GM18507 (cell line): ENCODE measurements at regions not wholly inside any gene's neighbourhood (a gene's known extent, or its start where the extent isn't known, plus 50 kb on each side); places are given as distances from the start of the nearest gene placed in this dataset.

ENCODE experiments used
- DNase-seq: peaks from one replicate; pipeline ENCODE4 v3.0.0; 2011; ENCODE audit warnings: low read depth; ENCODE audit not compliant: insufficient read length; ENCODE audit errors: extremely low spot score
- FAIRE-seq: peaks from 2 replicates; lab custom pipeline; 2011; peaks lifted over from hg19 to GRCh38; lab: Jason Lieb, UNC

DNA sequence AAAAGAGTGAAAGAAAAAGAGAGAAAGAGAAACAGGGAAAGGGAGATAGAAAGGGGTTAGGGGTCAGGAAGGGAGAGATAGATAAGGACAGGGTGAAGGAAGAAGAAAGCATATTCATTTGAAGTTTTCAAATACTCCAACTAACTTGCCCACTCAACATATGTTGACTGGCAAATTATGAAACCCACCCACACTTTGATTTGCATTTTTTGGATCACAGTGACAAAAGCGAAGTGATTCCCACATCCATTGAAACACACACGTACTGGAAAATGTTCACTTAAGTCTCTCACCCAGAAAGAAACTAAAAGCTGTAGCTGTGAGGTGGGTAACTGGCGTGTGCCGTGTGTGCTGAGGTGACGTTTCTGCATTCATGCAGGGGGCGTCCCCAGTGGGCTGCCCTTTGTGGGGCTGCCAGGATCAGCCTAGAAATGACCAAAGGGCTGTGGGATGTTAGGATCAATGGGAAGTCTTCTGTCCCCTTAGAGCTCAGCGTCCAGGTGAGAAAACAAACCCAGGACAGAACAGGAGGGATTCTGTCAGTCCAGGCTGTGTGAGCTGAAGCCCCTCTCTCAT, 134.9 kb upstream of the ADARB2 start:
- no peak for DNase-seq

DNA sequence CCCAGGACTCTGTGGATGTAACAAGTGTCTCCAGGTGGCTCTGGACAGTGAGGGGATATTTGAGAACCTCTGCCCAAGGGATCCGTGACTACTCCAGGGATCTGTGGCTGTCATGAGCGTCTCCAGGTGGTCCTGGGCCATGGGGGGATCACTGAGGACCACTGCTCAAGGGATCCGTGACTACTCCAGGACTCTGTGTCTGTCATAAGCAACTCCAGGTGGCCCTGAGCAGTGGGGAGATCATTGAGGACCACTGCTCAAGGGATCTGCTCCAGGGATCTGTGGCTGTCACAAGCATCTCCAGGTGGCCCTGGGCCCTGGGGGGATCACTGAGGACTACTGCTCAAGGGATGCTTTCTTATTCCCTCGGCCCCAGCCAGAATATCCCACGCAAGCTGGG, 133.2 kb upstream of the ADARB2 start:
- FAIRE-seq, result no peak
- no peak for DNase-seq

More for the DNA sequence above, 134.9 kb upstream of the ADARB2 start:
- no peak for FAIRE-seq

DNA sequence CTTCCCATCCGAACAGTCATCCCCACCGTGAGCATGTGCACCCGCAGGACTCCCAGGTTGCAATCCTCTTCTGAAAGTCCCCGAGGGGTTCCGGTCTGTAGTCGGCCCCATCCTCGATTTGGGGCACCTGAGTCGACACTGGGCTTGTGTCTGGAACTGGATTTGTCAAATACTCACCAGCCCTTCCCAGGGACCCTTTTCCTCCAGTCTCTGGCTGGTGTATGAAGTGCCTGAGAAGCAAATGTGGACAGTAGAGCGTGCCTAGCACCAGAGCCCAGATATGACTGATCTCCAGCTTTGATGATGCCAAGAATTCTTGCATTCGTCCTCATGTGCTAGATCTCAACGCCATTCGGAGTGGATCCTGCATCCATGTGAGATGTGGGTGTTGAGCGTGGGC, 132.5 kb upstream of the ADARB2 start:
- FAIRE-seq (no peak), DNase-seq (no peak)

DNA sequence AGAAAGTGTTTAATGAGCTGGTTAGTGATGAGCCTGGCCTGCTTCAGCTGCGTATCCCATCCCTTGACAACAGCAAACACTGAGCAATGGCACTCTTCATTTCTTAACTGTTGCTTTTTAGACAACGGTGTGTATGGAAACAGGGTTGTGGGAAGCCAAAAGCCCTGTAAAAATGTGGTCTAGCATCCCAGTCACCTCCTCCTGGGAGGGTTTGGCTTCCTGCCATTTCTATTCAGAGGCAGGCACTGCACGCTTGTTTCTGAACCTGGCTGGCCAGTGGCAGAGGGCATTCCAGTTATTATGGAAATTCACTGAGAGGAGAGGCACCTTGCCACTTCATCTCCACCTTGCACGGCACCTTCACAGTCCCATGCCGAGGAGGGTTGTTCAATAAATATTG, 123.0 kb upstream of the ADARB2 start:
- FAIRE-seq (no peak), DNase-seq (no peak)

DNA sequence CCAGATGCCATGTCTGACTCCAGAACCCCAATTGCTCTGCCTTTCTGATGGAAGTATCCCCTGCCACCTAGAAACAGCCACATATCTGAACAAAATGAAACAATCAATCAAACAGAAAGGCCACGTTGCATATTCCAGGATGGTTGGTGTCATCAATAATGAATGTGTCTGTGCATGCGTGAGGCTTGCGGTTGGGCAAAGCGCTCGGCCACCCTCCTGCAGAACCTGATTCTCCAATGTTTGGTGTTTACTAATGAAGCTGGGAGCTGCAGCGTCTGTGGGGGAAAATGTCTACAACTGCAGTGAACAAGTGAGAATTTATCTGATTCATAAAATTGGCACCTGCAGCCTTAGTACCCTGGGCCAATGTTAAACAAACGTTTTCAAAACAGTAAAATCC, 121.2 kb upstream of the ADARB2 start:
- no peak for FAIRE-seq
- DNase-seq, result no peak

DNA sequence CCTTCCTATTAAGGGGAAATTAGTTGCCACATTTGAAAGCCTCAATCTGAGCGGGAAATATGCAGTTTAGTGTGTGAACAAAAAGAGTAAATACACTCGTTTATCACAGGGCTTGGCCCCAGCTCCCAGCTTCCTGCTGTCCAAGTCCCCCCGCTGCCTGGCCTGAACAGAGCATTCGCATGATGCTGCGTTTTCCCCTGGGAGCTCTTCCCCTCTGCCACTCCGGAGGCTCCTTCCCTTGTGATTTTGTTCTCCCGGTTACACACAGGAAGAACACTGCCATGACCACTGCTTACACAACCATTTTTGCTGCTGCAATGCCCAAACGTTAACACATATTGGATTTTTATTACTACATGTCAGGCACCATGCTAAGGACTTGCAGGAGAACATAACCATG, 120.7 kb upstream of the ADARB2 start:
- no peak for DNase-seq
- no peak for FAIRE-seq

DNA sequence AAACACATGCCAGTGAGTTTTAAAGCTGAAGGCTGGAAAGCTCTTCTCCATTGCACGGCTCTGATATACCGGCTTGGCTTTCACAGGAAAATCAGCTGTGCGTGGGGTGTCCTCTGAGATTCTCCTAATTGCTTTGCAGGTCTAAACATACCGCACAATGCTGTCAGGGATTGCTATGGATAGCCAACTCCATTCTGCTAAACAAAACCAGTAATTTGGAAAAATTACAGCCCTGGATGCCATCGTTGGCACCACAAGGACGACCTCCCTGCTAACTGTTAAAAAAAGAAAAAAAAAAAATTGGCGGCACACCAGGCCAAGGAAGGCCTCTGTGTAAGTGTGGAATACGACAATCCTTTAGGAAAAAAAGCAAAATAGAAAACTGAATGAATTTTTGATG, 118.6 kb upstream of the ADARB2 start:
- no peak for DNase-seq
- no peak for FAIRE-seq

DNA sequence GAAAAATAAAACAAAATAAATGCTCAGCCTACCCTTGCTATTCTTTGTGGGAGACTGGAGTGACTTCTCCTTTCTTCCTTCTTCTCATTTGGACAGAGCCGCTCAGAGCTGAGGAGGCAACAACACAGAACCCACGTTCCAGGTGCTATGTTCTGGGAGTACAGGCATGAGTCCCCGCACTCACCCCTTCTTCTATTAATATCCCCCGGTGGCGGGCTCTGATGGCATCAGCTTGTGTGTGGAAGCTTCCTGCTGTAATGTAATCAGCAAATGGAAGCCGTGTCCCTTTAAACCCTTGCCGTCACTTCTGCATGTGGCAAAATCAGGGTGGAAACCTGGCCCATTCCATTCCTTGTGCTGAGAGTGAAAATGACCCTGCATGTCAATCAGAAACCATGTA, 116.9 kb upstream of the ADARB2 start:
- FAIRE-seq, result no peak
- no peak for DNase-seq

DNA sequence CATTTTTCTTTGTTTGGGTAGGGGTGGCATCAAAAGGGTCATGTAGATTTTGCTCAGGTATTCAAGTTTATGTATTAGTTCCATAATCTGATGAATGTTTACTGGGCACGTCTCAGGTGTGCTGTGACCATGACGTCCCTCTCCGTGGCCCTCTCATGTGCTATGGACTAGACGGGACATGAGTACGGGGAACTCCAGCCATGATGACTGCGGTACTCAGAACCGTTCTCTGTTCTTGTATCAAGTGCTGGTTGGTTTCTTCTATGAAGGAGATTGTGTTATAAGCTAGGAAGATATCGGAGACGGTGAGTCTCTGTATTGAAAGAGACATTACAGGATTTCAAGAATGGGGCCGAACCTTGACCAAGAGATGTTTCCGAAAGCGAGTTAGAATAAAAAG, 116.5 kb upstream of the ADARB2 start:
- no peak for FAIRE-seq
- DNase-seq, result no peak

DNA sequence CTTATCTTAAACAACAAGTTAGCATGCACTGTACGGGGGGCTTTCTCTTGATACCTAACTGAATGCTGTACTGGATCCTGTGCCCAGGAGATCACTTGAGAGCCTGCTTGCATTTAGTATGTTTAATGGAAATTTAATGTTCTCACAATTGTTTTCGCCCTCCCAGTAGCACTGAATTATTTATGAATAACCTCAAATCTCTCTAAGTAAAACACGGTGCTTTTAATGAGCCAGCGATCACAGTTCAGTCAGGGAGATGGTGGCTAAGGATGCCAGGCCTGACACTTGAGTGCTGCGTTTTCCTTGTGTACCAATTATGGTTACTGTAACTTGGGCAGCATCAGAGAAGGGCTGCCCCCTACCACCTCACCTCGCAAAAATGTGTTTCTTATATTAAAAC, 115.5 kb upstream of the ADARB2 start:
- no peak for DNase-seq
- no peak for FAIRE-seq

DNA sequence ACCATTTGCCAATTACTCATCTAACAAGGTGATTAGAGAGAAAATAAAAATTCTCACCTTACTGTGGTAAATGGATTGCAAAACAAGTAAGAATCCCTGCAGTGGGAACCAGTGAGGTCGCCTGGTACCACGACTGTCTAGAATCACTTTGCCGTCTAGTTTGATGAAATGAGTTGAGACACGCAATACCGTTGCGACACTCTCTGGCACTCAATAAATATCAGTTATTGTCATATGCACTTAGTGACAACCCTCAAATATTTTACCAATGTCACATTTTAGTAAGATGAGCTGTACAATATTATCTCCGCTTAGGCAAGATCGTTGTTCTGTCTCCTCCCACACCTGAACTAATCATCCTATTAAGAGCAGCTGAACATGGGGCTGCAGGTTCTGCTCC, 114.4 kb upstream of the ADARB2 start:
- DNase-seq, result no peak
- FAIRE-seq, result no peak

DNA sequence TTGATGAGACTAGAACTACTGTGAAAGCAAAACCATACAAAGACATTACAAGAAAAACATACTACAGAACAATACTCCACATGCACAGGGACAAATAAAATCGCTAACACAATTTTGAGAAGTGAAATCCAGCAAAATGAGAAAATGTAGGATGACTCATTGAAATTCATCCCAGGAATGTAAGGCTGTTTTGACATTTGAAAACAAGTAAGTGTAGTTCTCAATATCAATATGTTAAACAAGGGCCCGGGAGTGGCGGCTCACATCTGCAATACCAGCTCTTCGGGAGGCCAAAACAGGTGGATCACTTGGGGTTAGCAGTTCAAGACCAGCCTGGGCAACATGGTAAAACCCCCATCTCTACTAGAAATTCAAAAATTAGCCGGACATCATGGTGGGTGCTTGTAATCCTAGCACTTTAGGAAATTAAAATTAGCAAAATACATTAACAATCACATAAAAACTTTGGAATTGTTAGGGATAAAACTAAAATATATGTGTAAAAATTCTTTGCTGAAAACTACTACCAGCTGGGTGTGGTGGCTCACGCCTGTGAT, 113.7 kb upstream of the ADARB2 start:
- FAIRE-seq (no peak), DNase-seq (no peak)

DNA sequence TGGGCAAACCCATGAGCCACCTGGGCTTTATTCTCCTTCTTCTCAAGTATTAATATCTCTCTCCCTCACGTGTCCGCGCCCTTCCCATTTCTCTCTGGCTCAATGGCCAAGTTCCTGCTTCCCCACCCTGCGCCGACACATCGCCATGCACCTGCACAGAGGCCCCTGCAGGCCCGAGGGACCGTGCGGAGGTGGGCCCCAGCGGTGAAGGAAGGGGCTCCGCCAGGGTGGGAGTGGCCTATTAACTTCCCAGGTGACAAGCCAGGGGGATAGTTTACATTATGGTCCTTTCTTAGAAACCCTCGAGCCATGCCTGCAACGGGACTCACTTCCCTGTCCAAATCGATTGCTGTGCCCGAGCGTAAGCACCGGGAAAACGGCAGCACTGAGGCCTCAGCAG, 110.0 kb upstream of the ADARB2 start:
- DNase-seq (no peak), FAIRE-seq (no peak)

DNA sequence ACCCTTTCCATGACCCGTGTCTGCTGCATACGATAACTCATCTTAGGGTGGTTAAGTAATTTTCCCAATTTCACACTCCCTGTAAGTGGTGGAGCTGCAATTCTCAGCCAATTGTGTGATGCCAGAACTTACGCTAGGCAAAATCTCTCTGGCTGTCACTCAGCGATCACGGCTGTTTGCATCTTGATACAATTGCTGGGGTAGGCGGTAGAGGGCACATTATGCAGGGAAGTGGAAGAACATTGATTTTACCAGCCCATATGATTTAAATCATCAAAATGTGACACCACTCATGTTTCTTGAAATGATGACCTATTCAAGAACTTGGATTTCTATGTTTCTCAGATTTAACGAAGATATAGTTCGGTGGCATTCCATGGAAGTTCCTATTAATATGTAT, 108.7 kb upstream of the ADARB2 start:
- DNase-seq (no peak), FAIRE-seq (no peak)

DNA sequence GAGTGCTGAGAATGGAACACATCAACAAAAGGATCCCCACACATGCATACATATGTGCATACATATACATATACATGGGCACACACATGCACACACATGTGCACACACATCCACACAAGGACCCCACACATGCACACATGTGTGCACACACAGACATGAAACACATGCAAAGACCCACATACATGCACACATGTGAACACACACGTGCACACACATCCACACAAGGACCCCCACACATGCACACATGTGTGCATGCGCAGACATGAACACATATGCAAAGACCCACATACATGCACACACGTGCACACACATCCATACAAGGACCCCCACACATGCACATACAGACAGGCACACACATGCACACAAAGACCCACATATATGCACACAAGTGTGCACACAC, 104.4 kb upstream of the ADARB2 start:
- no peak for FAIRE-seq
- no peak for DNase-seq

DNA sequence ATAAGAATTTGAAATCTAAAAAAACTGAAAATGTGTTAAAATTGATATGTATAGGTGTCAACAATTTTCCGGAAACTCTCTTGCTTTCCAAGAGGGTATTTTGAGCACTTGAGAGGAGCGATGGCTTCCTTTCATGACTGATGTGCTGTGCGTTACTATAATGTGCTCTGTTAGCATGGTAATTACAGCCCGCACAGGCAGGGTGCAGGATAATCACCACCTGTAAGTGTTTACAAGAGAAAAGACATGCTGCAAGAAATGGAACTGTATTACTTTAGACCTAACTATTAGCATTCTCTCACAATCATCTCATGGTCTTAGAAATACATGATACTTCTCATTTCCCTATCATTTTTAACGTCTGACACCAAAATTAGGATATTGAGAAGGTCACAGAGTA, 92.4 kb upstream of the ADARB2 start:
- DNase-seq, result no peak
- FAIRE-seq, result no peak

DNA sequence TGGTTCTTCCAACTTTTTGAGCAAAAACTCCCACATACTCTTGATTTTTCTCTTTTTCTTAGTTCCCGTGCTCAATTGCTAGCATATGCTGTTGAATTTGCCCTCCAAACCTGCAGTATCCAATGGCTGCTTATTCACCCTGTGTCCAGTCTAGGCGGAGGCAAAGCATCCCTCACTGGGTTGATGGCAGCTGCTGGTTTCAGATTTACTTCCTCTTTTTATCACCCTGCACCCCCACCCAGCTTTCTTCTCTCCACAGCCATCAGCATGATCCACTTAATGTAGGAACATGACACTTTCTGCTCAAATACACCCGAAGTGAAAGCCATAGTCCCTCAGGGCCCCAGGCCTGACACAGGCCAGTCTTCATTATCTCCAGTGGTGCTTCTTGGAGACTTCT, 87.6 kb upstream of the ADARB2 start:
- no peak for DNase-seq
- FAIRE-seq, result no peak

DNA sequence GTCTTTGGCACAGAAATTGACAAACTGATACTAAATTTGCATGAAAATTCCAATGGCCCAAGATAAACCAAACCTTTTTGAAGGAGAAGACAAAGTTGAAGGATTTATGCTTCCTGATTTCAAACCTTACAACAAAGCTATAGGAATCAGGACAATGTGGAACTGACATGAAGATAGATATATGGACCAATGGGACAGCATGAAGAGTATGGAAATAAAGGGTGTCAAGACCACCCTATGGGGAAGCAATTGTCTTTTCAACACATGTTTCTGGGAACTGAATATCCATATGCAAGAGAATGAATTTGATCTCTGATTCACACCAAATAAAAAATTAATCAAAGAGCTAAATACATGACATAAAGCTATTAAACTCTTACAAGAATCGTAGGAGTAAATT, 77.2 kb upstream of the ADARB2 start:
- DNase-seq, result no peak
- FAIRE-seq, result no peak

DNA sequence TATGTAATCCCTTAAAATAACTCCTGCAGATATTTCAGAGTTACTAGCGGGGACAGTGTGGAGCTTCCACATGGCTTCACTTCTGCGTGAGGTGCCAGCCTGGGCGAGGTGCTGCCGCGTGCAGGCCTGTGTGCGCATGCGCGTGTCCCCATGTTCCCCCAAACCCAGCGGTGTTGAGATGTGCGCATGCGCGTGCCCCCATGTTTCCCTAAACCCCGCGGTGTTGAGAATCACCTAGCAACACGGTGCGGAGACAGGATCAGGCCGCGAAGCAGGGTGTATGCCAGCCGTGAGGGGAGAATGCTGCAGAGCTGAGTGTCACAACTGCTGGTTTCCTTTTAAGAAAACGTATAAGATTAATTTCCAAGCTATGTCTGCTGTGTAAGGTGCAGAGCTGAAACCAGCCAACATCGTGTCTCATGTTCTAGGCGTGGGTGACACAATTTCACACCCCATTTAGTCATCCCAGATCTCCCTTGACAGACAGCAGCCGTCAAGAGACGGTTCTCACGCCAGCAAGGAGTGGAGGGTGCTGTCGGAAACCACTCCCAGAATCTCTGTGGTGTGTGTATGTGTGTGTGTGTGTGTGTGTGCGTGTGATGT, 71.9 kb upstream of the ADARB2 start:
- FAIRE-seq, result no peak

DNA sequence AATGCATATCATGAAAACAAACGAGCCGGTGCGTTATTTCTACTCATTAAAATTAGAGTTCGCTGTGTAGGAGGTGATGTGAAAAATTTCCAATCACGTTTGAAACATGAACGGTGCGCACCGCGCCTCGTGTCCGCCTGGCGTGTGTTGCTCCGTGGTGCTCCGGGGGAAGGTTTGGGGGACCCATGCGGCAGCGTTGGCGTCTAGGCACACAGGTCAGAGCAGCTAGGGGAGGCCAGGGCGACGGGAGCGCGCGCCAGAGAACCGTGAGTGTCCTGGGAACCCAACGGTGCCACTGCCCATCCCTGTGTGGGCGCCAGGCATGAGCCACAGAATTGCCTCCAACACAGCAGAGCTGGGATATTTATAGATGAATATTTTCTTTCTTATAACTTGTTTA, 70.6 kb upstream of the ADARB2 start:
- FAIRE-seq (no peak), DNase-seq (no peak)

More for the DNA sequence above, 71.9 kb upstream of the ADARB2 start:
- DNase-seq, result no peak

DNA sequence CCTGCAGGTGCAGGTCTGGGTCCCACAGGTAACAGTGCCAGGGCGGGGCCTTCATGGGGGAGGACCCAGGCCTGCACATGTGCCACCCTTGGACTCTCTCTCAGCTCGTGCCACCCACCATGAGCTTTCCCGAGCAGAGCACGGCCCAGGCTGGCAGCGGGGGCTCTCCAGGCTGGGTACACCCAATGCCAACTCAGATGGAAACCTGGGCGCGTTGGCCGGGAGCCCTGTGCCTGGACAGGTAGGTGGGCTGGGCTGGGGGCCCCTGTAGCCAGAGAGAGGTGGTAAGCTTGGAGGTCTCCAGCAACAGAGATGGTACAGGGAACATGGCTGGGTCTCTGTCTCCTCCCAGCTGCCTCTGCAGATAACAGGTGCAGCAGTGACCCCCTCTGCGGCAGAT, 69.9 kb upstream of the ADARB2 start:
- FAIRE-seq (no peak), DNase-seq (no peak)

DNA sequence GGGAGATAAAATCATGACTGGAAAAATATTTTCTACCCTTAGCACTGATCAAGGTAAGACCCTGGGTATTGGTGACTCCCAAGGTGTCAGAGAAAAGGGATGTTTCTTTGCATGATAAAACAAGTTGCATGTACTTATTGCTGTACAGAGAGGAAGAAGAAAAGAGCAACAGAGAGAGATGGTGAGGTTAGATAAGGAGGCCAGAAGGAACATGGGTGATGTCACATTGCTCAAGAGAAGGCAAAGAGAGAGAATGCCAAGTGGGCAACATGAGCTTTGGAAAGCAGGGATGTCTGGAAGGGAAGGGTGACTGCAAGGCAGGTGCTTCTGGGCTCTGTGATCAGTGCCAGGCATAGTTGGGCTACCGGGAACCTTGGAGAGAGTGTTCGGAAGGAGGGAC, 65.1 kb upstream of the ADARB2 start:
- DNase-seq (no peak), FAIRE-seq (no peak)
